Astrocyte (in vitro differentiated cells and primary cell): ENCODE measurements at regions not wholly inside any gene's neighbourhood (a gene's known extent, or its start where the extent isn't known, plus 50 kb on each side); places are given as distances from the start of the nearest gene placed in this dataset.

Experiments
- DNase-seq: peaks from one replicate; pipeline ENCODE4 v3.0.0-alpha.2; 2010; ENCODE audit warnings: low read depth
- FAIRE-seq: peaks from 2 replicates; lab custom pipeline; 2011; peaks lifted over from hg19 to GRCh38; lab: Jason Lieb, UNC
- H2AFZ ChIP-seq: 2 replicates; pipeline ENCODE4 v1.6.0; 2012; ENCODE audit warnings: low read depth, low read length, inconsistent platforms
- H3K27ac ChIP-seq: 2 replicates; pipeline ENCODE4 v1.5.1; 2011; ENCODE audit warnings: low read depth, low read length, inconsistent platforms
- H3K27me3 ChIP-seq: 2 replicates; pipeline ENCODE4 v1.6.0; 2011; ENCODE audit warnings: low read length, inconsistent platforms; ENCODE audit not compliant: insufficient read depth
- H3K36me3 ChIP-seq: 2 replicates; pipeline ENCODE4 v1.5.1; 2011; ENCODE audit warnings: low read length, inconsistent platforms; ENCODE audit not compliant: insufficient read depth
- H3K4me1 ChIP-seq: 2 replicates; pipeline ENCODE4 v1.5.1; 2011; ENCODE audit warnings: low read length, inconsistent platforms; ENCODE audit not compliant: insufficient read depth
- H3K4me2 ChIP-seq: 2 replicates; pipeline ENCODE4 v1.6.0; 2012; ENCODE audit warnings: low read length, inconsistent platforms
- H3K4me3 ChIP-seq: 2 replicates; pipeline ENCODE4 v1.5.1; 2011; ENCODE audit warnings: low read depth, mild to moderate bottlenecking, low read length, inconsistent platforms; ENCODE audit not compliant: insufficient read depth
- H3K79me2 ChIP-seq: 2 replicates; pipeline ENCODE4 v1.6.0; 2012; ENCODE audit warnings: mild to moderate bottlenecking, low read length, inconsistent platforms; ENCODE audit not compliant: insufficient read depth
- H3K9ac ChIP-seq: 2 replicates; pipeline ENCODE4 v1.6.0; 2012; ENCODE audit warnings: mild to moderate bottlenecking, low read length, inconsistent platforms
- H3K9me3 ChIP-seq: 2 replicates; pipeline ENCODE4 v1.5.1; 2012; ENCODE audit warnings: low read depth, mild to moderate bottlenecking, low read length, inconsistent platforms; ENCODE audit not compliant: insufficient read depth
- H4K20me1 ChIP-seq: 2 replicates; pipeline ENCODE4 v1.6.0; 2012; ENCODE audit warnings: low read length, inconsistent platforms; ENCODE audit not compliant: insufficient read depth
- H3K27ac Mint-ChIP-seq: one replicate; pipeline ENCODE4 v1.8.0; 2021; ENCODE audit warnings: mild to moderate bottlenecking, mixed read lengths; ENCODE audit not compliant: unreplicated experiment
- H3K27me3 Mint-ChIP-seq: one replicate; pipeline ENCODE4 v1.8.0; 2021; ENCODE audit warnings: low read depth, mixed read lengths; ENCODE audit not compliant: unreplicated experiment
- H3K36me3 Mint-ChIP-seq: one replicate; pipeline ENCODE4 v1.8.0; 2021; ENCODE audit warnings: low read depth, mixed read lengths; ENCODE audit not compliant: unreplicated experiment
- H3K4me1 Mint-ChIP-seq: one replicate; pipeline ENCODE4 v1.8.0; 2021; ENCODE audit warnings: low read depth, mixed read lengths; ENCODE audit not compliant: unreplicated experiment
- H3K4me3 Mint-ChIP-seq: one replicate; pipeline ENCODE4 v1.8.0; 2021; ENCODE audit warnings: mild to moderate bottlenecking, moderate library complexity, mixed read lengths; ENCODE audit not compliant: unreplicated experiment
- H3K9me3 Mint-ChIP-seq: one replicate; pipeline ENCODE4 v1.8.0; 2021; ENCODE audit warnings: mild to moderate bottlenecking, mixed read lengths; ENCODE audit not compliant: unreplicated experiment
- CTCF ChIP-seq: IDR thresholded peaks from 2 replicates; pipeline ENCODE4 v1.5.1; 2011; ENCODE audit warnings: low read depth, mild to moderate bottlenecking, inconsistent platforms, low read length, moderate library complexity; ENCODE audit not compliant: insufficient read depth
- EZH2 ChIP-seq: IDR thresholded peaks from 2 replicates; pipeline ENCODE4 v1.6.1; 2012; ENCODE audit warnings: mild to moderate bottlenecking, low read length, inconsistent platforms; ENCODE audit not compliant: insufficient read depth

GRCh38 chr11:13168271-13168670 is 109.3 kb upstream of the BMAL1 start:
- peak overlapping the region; percentile 20 for H3K27ac Mint-ChIP-seq
- Histone ChIP-seq H3K79me2 (no peaks in the 10 kb centered on the region), H3K4me3 (no peak overlapping the region), H3K36me3 (no peaks in the 10 kb centered on the region), H4K20me1 (no peaks in the 10 kb centered on the region), H3K9me3 (no peaks in the 10 kb centered on the region), H2AFZ (no peak overlapping the region), H3K27ac (no peak overlapping the region), H3K4me2 (no peak overlapping the region), H3K27me3 (no peaks in the 10 kb centered on the region), H3K4me1 (peaks cover 8% of the 10 kb centered on the region), H3K9ac (no peak overlapping the region)
- no peaks in the 10 kb centered on the region for H3K9me3 Mint-ChIP-seq
- no peak for FAIRE-seq
- TF ChIP-seq EZH2 (no peak), CTCF (no peak)
- no peak for DNase-seq
- H3K27me3 Mint-ChIP-seq = peaks cover 3% of the 10 kb centered on the region
- H3K4me3 Mint-ChIP-seq = no peak overlapping the region
- H3K4me1 Mint-ChIP-seq = peaks cover 4% of the 10 kb centered on the region
- H3K36me3 Mint-ChIP-seq = no peaks in the 10 kb centered on the region

GRCh38 chr11:13169709-13170108 is 107.9 kb upstream of the BMAL1 start:
- Histone ChIP-seq H3K9ac (no peak overlapping the region), H4K20me1 (no peaks in the 10 kb centered on the region), H3K4me3 (no peak overlapping the region), H2AFZ (no peak overlapping the region), H3K27ac (no peak overlapping the region), H3K9me3 (no peaks in the 10 kb centered on the region), H3K36me3 (no peaks in the 10 kb centered on the region), H3K4me2 (peak overlapping the region; percentile 1), H3K27me3 (no peaks in the 10 kb centered on the region), H3K4me1 (peaks cover 8% of the 10 kb centered on the region), H3K79me2 (no peaks in the 10 kb centered on the region)
- H3K27ac Mint-ChIP-seq = no peak overlapping the region
- H3K4me1 Mint-ChIP-seq = peaks cover 4% of the 10 kb centered on the region
- no peak overlapping the region for H3K4me3 Mint-ChIP-seq
- no peak for TF ChIP-seq CTCF
- no peak for TF ChIP-seq EZH2
- DNase-seq = peak; percentile 93
- no peak for FAIRE-seq
- H3K27me3 Mint-ChIP-seq = peaks cover 3% of the 10 kb centered on the region
- no peaks in the 10 kb centered on the region for H3K9me3 Mint-ChIP-seq
- H3K36me3 Mint-ChIP-seq = no peaks in the 10 kb centered on the region

GRCh38 chr11:13174090-13174489 is 103.5 kb upstream of the BMAL1 start:
- H3K4me2 ChIP-seq = no peak overlapping the region
- H3K79me2 ChIP-seq = no peaks in the 10 kb centered on the region
- Mint-ChIP-seq H3K9me3 (no peaks in the 10 kb centered on the region), H3K27ac (no peak overlapping the region), H3K4me1 (peaks cover 4% of the 10 kb centered on the region), H3K4me3 (no peak overlapping the region), H3K27me3 (peaks cover 4% of the 10 kb centered on the region), H3K36me3 (no peaks in the 10 kb centered on the region)
- no peaks in the 10 kb centered on the region for H4K20me1 ChIP-seq
- TF ChIP-seq CTCF = no peak
- TF ChIP-seq EZH2 = no peak
- H3K4me3 ChIP-seq = no peak overlapping the region
- H3K27me3 ChIP-seq = no peaks in the 10 kb centered on the region
- no peak overlapping the region for H3K9ac ChIP-seq
- no peaks in the 10 kb centered on the region for H3K9me3 ChIP-seq
- no peak overlapping the region for H2AFZ ChIP-seq
- no peak for FAIRE-seq
- H3K27ac ChIP-seq = no peak overlapping the region
- peaks cover 8% of the 10 kb centered on the region for H3K4me1 ChIP-seq
- peak; percentile 8 for DNase-seq
- no peaks in the 10 kb centered on the region for H3K36me3 ChIP-seq
